ENCODE measurements at regions not wholly inside any gene's neighbourhood (a gene's known extent, or its start where the extent isn't known, plus 50 kb on each side); places are given as distances from the start of the nearest gene placed in this dataset.

DNA sequence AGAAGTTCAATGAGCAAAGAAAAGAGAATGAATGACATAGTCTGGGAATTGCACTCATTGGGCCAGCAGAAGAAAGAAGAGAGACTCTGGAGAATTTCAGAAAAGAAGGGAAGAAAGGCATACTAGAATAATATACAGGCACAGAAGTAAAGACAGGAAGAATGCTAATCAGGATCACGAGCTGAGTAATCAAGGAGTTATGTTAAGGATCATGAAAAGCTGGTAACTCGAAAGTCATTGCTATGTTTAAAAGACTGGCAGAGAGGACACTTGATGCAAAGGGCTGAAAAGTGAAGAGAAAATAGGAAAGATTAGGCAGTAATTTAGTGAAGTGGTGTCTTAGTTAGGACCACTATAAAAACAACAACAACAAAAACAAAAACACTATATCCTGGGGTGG lies 284.1 kb downstream of the ZBBX start:
- H3K27ac ChIP-seq (ENCODE audit: low read length): no peak overlapping the region
- H3K9me3 ChIP-seq (ENCODE audit: low read length): no peaks in the 10 kb centered on the region
- H3K4me1 ChIP-seq (ENCODE audit: insufficient read depth, low read length): peaks cover 8% of the 10 kb centered on the region
- ChIA-PET POLR2A (ENCODE audit: unreplicated experiment) (interaction anchor here (0.6 kb wide), 1 partner anchor 650 kb away, joined by 3 read pairs; no protein-coding TSS in a partner anchor), CTCF (interaction anchor here (0.6 kb wide), 1 partner anchor 250 kb away, joined by 3 read pairs; no protein-coding TSS in a partner anchor)
- TF ChIP-seq EZH2 (IDR thresholded peaks at IDR 0.05; ENCODE audit: low read length, unreplicated experiment): no peak
- no peak for TF ChIP-seq EZH2phosphoT487 (IDR thresholded peaks at IDR 0.05; ENCODE audit: borderline replicate concordance, low read length)
- TF ChIP-seq, protein P1, sequence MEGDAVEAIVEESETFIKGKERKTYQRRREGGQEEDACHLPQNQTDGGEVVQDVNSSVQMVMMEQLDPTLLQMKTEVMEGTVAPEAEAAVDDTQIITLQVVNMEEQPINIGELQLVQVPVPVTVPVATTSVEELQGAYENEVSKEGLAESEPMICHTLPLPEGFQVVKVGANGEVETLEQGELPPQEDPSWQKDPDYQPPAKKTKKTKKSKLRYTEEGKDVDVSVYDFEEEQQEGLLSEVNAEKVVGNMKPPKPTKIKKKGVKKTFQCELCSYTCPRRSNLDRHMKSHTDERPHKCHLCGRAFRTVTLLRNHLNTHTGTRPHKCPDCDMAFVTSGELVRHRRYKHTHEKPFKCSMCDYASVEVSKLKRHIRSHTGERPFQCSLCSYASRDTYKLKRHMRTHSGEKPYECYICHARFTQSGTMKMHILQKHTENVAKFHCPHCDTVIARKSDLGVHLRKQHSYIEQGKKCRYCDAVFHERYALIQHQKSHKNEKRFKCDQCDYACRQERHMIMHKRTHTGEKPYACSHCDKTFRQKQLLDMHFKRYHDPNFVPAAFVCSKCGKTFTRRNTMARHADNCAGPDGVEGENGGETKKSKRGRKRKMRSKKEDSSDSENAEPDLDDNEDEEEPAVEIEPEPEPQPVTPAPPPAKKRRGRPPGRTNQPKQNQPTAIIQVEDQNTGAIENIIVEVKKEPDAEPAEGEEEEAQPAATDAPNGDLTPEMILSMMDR (conservative IDR thresholded peaks at IDR 0.05; ENCODE audit: low read depth, low read length): no peak
- H3K9me2 ChIP-seq (replicated peaks; ENCODE audit: low read length): no peaks in the 10 kb centered on the region
- no peak overlapping the region for H3K4me3 ChIP-seq (ENCODE audit: low read length)
- no peaks in the 10 kb centered on the region for H3K79me2 ChIP-seq (ENCODE audit: low read length)
- no peaks in the 10 kb centered on the region for H4K20me1 ChIP-seq (ENCODE audit: low read length)
- no peak overlapping the region for H3K4me2 ChIP-seq (ENCODE audit: low read length)
- H3F3A ChIP-seq (ENCODE audit: low read length, unreplicated experiment): no peaks in the 10 kb centered on the region
- H3K27me3 ChIP-seq (ENCODE audit: low read length): no peaks in the 10 kb centered on the region
- intact Hi-C loops (cut with micrococcal nuclease): no loop called here
- no peaks in the 10 kb centered on the region for H3K36me3 ChIP-seq (ENCODE audit: low read depth, low read length)
- ATAC-seq (peak; percentile 61), DNase-seq (peak; percentile 9)
- no TSS peak for BruUV-seq (replicated peaks)
- H3K9ac ChIP-seq (ENCODE audit: low read length): no peak overlapping the region
- no peak overlapping the region for H2AFZ ChIP-seq (ENCODE audit: low read length)

DNA sequence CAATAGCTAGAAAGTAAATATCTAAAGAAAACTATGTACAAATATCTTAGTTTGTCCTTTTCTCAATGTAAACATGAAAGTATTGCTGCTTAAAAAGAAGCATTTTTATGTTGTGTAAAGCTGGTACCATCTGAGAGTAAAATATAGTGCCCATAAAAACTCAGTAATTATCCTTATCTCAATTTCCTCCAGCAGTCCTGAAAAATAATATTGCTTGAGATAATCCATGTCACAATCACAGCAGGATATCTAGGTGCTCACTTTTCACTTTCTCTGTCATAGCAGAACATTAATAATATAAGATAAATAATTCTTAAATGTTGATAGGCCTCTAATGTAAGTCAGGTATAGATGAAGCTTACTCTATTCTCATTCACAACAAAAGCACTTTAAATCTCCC lies 285.5 kb downstream of the ZBBX start:
- ChIA-PET CTCF (no interaction called here), POLR2A (ENCODE audit: unreplicated experiment) (no interaction called here)
- TF ChIP-seq, protein P1 (conservative IDR thresholded peaks at IDR 0.05; ENCODE audit: low read depth, low read length): no peak
- TF ChIP-seq EZH2 (IDR thresholded peaks at IDR 0.05; ENCODE audit: low read length, unreplicated experiment) (no peak), EZH2phosphoT487 (IDR thresholded peaks at IDR 0.05; ENCODE audit: borderline replicate concordance, low read length) (no peak)
- intact Hi-C loops (cut with micrococcal nuclease): no loop called here
- DNase-seq (no peak), ATAC-seq (no peak)
- no peaks in the 10 kb centered on the region for H3K79me2 ChIP-seq (ENCODE audit: low read length)
- no peaks in the 10 kb centered on the region for H4K20me1 ChIP-seq (ENCODE audit: low read length)
- H3K9ac ChIP-seq (ENCODE audit: low read length): no peak overlapping the region
- no peak overlapping the region for H2AFZ ChIP-seq (ENCODE audit: low read length)
- H3K9me3 ChIP-seq (ENCODE audit: low read length): no peaks in the 10 kb centered on the region
- H3K27me3 ChIP-seq (ENCODE audit: low read length): no peaks in the 10 kb centered on the region
- H3K27ac ChIP-seq (ENCODE audit: low read length): no peak overlapping the region
- H3K4me2 ChIP-seq (ENCODE audit: low read length): no peak overlapping the region
- no peak overlapping the region for H3K4me3 ChIP-seq (ENCODE audit: low read length)
- no TSS peak for BruUV-seq (replicated peaks)
- no peaks in the 10 kb centered on the region for H3K36me3 ChIP-seq (ENCODE audit: low read depth, low read length)
- H3K4me1 ChIP-seq (ENCODE audit: insufficient read depth, low read length): peaks cover 12% of the 10 kb centered on the region
- H3K9me2 ChIP-seq (replicated peaks; ENCODE audit: low read length): no peaks in the 10 kb centered on the region
- H3F3A ChIP-seq (ENCODE audit: low read length, unreplicated experiment): no peaks in the 10 kb centered on the region

DNA sequence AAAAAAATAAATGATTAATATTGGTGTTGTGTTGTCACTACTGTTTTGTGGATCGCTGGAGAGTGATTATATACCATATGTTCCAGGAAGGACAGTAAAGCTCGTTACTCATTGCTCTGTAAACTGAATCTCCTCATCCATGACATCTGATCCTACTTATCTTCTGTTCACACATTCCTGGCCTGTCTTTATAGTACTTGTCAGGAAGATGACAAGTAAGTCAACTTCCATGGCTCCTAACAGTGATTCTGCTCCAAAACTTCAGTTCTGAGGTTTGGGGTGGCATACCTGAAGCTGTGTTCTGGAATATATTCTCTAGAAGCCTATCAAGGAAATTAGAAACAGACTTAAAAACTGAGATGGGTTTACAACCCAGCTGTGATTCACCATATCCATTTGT lies 288.9 kb downstream of the ZBBX start:
- H3K27me3 ChIP-seq (ENCODE audit: low read length): no peaks in the 10 kb centered on the region
- no peaks in the 10 kb centered on the region for H3K79me2 ChIP-seq (ENCODE audit: low read length)
- H3K27ac ChIP-seq (ENCODE audit: low read length): no peak overlapping the region
- H3K4me1 ChIP-seq (ENCODE audit: insufficient read depth, low read length): peaks cover 12% of the 10 kb centered on the region
- no peak overlapping the region for H2AFZ ChIP-seq (ENCODE audit: low read length)
- H3K4me2 ChIP-seq (ENCODE audit: low read length): 0 out of 2 replicates have a peak overlapping the region, but pooled peaks have one; percentile 3
- no peaks in the 10 kb centered on the region for H3K36me3 ChIP-seq (ENCODE audit: low read depth, low read length)
- TF ChIP-seq, protein P1 (conservative IDR thresholded peaks at IDR 0.05; ENCODE audit: low read depth, low read length): no peak
- TF ChIP-seq EZH2 (IDR thresholded peaks at IDR 0.05; ENCODE audit: low read length, unreplicated experiment) (no peak), EZH2phosphoT487 (IDR thresholded peaks at IDR 0.05; ENCODE audit: borderline replicate concordance, low read length) (no peak)
- no peak overlapping the region for H3K4me3 ChIP-seq (ENCODE audit: low read length)
- ATAC-seq (peak; percentile 84), DNase-seq (peak; percentile 66)
- H3K9me2 ChIP-seq (replicated peaks; ENCODE audit: low read length): no peaks in the 10 kb centered on the region
- intact Hi-C loops (cut with micrococcal nuclease): no loop called here
- BruUV-seq (replicated peaks): no TSS peak
- H4K20me1 ChIP-seq (ENCODE audit: low read length): no peaks in the 10 kb centered on the region
- H3K9me3 ChIP-seq (ENCODE audit: low read length): no peaks in the 10 kb centered on the region
- H3F3A ChIP-seq (ENCODE audit: low read length, unreplicated experiment): no peaks in the 10 kb centered on the region
- H3K9ac ChIP-seq (ENCODE audit: low read length): no peak overlapping the region
- POLR2A ChIA-PET (ENCODE audit: unreplicated experiment): interaction anchor here (0.6 kb wide), 1 partner anchor 12 kb away, joined by 5 read pairs; no protein-coding TSS in a partner anchor
- CTCF ChIA-PET: no interaction called here
